ENCODE measurements at regions not wholly inside any gene's neighbourhood (a gene's known extent, or its start where the extent isn't known, plus 50 kb on each side); places are given as distances from the start of the nearest gene placed in this dataset.

- H3K27me3 Mint-ChIP-seq (ENCODE audit: unreplicated experiment), result no peaks in the 10 kb centered on the region
- no peak overlapping the region for H3K27ac Mint-ChIP-seq (ENCODE audit: unreplicated experiment)
- DNase-seq (ENCODE audit: extremely low spot score, unreplicated experiment), result no peak
- peaks cover 27% of the 10 kb centered on the region for H3K4me1 Mint-ChIP-seq (ENCODE audit: unreplicated experiment)
- H3K9me3 Mint-ChIP-seq (ENCODE audit: unreplicated experiment), result peaks cover 11% of the 10 kb centered on the region
- no peak overlapping the region for H3K4me3 Mint-ChIP-seq (ENCODE audit: unreplicated experiment)
- no peaks in the 10 kb centered on the region for H3K36me3 Mint-ChIP-seq (ENCODE audit: unreplicated experiment)
- no peak for TF ChIP-seq CTCF (IDR thresholded peaks at IDR 0.05)
These were observed 761.8 kb upstream of the PHF14 start for GRCh38 chr7:10211861-10212260.

- TF ChIP-seq CTCF (IDR thresholded peaks at IDR 0.05), result no peak
- Mint-ChIP-seq H3K9me3 (ENCODE audit: unreplicated experiment) (peaks cover 11% of the 10 kb centered on the region), H3K36me3 (ENCODE audit: unreplicated experiment) (no peaks in the 10 kb centered on the region), H3K4me1 (ENCODE audit: unreplicated experiment) (peaks cover 19% of the 10 kb centered on the region), H3K4me3 (ENCODE audit: unreplicated experiment) (no peak overlapping the region), H3K27ac (ENCODE audit: unreplicated experiment) (no peak overlapping the region), H3K27me3 (ENCODE audit: unreplicated experiment) (no peaks in the 10 kb centered on the region)
- no peak for DNase-seq (ENCODE audit: extremely low spot score, unreplicated experiment)
These were observed 761.0 kb upstream of the PHF14 start for GRCh38 chr7:10212649-10213048.

GRCh38 chr7:10216462-10216861, 757.2 kb upstream of the PHF14 start:
- peaks cover 8% of the 10 kb centered on the region for H3K4me1 Mint-ChIP-seq (ENCODE audit: unreplicated experiment)
- H3K36me3 Mint-ChIP-seq (ENCODE audit: unreplicated experiment), result no peaks in the 10 kb centered on the region
- no peak for TF ChIP-seq CTCF (IDR thresholded peaks at IDR 0.05)

GRCh38 chr7:10221084-10221483, 752.6 kb upstream of the PHF14 start:
- Mint-ChIP-seq H3K36me3 (ENCODE audit: unreplicated experiment) (no peaks in the 10 kb centered on the region), H3K9me3 (ENCODE audit: unreplicated experiment) (no peaks in the 10 kb centered on the region), H3K4me1 (ENCODE audit: unreplicated experiment) (peaks cover 48% of the 10 kb centered on the region), H3K27ac (ENCODE audit: unreplicated experiment) (no peak overlapping the region), H3K4me3 (ENCODE audit: unreplicated experiment) (no peak overlapping the region), H3K27me3 (ENCODE audit: unreplicated experiment) (no peaks in the 10 kb centered on the region)
- TF ChIP-seq CTCF (IDR thresholded peaks at IDR 0.05), result no peak
- no peak for DNase-seq (ENCODE audit: extremely low spot score, unreplicated experiment)

More at GRCh38 chr7:10216462-10216861, 757.2 kb upstream of the PHF14 start:
- no peaks in the 10 kb centered on the region for H3K27me3 Mint-ChIP-seq (ENCODE audit: unreplicated experiment)
- H3K9me3 Mint-ChIP-seq (ENCODE audit: unreplicated experiment), result peaks cover 11% of the 10 kb centered on the region
- H3K4me3 Mint-ChIP-seq (ENCODE audit: unreplicated experiment), result no peak overlapping the region
- no peak for DNase-seq (ENCODE audit: extremely low spot score, unreplicated experiment)
- H3K27ac Mint-ChIP-seq (ENCODE audit: unreplicated experiment), result no peak overlapping the region

GRCh38 chr7:10222976-10223375, 750.7 kb upstream of the PHF14 start:
- Mint-ChIP-seq H3K9me3 (ENCODE audit: unreplicated experiment) (peaks cover 4% of the 10 kb centered on the region), H3K4me3 (ENCODE audit: unreplicated experiment) (no peak overlapping the region)
- DNase-seq (ENCODE audit: extremely low spot score, unreplicated experiment), result no peak

More at GRCh38 chr7:10222976-10223375, 750.7 kb upstream of the PHF14 start:
- peaks cover 65% of the 10 kb centered on the region for H3K4me1 Mint-ChIP-seq (ENCODE audit: unreplicated experiment)
- H3K36me3 Mint-ChIP-seq (ENCODE audit: unreplicated experiment), result no peaks in the 10 kb centered on the region
- H3K27ac Mint-ChIP-seq (ENCODE audit: unreplicated experiment), result peak overlapping the region; percentile 44
- TF ChIP-seq CTCF (IDR thresholded peaks at IDR 0.05), result no peak
- H3K27me3 Mint-ChIP-seq (ENCODE audit: unreplicated experiment), result no peaks in the 10 kb centered on the region
